C4-2B (cell line): ENCODE measurements at regions not wholly inside any gene's neighbourhood (a gene's known extent, or its start where the extent isn't known, plus 50 kb on each side); places are given as distances from the start of the nearest gene placed in this dataset.
"Not testable (repeated sequence)": the region's sequence is repeated elsewhere in the genome, so short reads cannot be mapped to it uniquely, and the experiment has no call there.

Experiments
- H3K27ac ChIP-seq: fragments of 450-650 bp; 2 replicates; pipeline ENCODE4 v1.5.1; 2017
- CTCF ChIP-seq: fragments of 450-650 bp; conservative IDR thresholded peaks from 2 replicates; pipeline ENCODE4 v1.5.1; 2017; ENCODE audit warnings: mild to moderate bottlenecking
- ZFX ChIP-seq: fragments of 450-650 bp; IDR thresholded peaks from 2 replicates; pipeline ENCODE4 v1.6.1; 2017

DNA sequence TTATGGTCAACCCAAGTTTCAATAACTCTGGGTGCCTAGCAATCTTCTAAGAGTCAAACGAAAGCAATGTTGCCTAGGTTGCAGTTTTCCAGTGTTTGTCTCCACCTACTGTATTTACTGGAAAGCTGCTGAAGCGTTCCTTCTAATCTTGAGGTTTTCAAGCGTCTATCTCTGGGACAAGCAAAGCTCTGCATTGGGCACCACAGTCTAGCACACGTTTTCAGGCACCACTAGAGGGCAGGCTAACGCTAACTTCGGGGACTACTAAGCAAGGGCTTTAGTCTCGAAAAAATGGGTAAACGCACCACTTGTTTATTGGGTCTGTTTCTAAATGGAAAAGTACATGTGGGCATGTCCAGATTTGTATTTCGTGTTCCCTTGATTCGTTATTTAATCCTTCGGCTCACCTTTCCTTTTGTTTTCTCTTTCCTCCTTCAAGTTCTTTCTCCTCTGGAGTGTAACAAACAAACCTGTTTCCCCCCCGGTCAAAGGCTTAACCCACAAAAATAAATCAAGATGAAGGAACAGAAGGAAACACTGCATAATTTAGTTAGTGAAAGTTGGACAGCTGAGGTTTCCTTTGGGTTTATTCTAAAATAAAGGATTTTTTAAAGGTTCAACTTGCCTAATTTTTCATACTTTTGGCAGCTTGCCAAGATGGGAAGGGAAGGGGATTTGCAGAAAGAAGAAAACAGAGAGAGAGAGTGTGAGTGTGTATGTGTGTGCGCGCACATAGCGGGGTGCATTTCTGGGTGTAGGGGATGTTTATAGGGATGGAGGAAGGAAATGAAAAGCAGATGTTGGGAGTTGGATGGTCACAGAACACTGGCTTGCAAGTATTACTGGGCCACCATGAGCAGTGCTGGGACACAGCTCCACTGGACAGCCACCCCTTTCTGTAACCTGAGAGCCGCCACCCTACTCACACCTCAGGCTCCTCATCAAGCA lies 348.3 kb downstream of the GOLGA6L6 start:
- not testable (repeated sequence) for H3K27ac ChIP-seq
- TF ChIP-seq CTCF = peak; percentile 96

- not testable (repeated sequence) for H3K27ac ChIP-seq
Measured at GRCh38 chr15:20191508-20192125, 350.0 kb downstream of the GOLGA6L6 start.

GRCh38 chr15:20188611-20189010 lies 353.0 kb downstream of the GOLGA6L6 start:
- not testable (repeated sequence) for H3K27ac ChIP-seq

DNA sequence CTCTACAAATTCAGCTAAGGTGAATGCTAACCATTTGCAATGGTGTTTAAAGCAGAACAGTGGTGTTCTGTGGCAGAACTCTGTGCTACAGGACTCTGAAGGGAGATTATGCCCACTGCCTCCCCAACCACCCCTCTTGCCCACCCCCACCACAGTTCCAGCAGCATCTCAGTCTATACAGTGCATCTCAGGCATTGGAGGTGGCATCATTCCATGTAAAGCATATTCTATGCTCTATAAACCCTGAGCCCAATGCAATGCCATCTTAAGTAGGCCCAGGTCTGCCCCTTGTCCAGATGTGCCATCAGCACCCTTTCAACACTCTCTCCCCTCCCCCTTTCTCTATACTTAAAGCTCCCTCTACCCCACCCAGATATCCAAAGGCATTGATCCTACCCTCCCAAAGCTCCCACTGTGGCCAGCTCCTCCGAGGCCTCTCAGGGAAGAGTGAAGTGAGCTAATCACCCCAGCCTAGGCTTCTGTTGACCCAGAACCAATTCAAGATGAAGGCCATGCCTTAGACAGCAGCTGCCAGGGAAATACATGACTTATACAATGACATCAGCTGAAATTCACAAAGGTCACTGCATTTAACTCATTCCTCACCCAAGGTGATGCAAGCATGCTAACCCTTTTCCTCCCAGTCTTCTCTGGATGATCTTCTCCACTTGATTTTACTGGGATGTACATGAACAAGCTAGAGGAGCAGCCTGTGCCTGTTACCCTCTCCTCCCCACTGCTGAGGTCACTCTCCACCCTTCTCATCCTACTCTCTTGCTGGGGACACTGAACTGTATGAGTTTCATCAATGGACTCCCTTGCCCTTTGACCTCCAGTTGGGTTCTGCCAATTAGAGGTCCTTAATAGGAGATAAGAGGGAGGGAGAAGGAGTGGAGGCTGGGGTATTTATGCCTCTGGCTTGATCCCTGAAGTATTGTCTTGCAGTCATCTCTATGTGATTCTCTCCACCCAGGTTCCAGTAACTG lies 353.9 kb downstream of the GOLGA6L6 start:
- H3K27ac ChIP-seq = not testable (repeated sequence)

- H3K27ac ChIP-seq = not testable (repeated sequence)
Measured at GRCh38 chr15:20184879-20185278, 356.7 kb downstream of the GOLGA6L6 start.

- not testable (repeated sequence) for H3K27ac ChIP-seq
Measured at GRCh38 chr15:20168221-20168620, 373.4 kb downstream of the GOLGA6L6 start.

DNA sequence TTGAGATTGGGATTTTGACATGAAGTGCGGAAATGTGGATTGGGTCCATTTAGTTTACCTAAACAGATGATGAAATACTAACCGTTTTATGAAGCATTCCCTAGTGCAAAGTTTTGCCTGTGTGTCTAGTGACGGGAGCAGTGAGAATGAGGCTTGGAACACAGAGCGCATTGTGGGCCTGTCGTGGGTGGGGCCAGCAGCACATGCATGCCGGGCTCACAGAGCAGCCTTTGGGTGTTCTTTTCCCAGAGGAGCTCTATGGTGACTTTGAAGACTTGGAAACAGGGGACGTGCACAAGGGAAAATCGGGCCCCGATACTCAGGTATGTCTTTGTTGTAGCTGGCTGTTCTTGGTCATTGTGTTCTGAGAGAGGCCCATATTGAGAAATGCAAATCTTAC lies 388.1 kb downstream of the GOLGA6L6 start:
- not testable (repeated sequence) for H3K27ac ChIP-seq

- not testable (repeated sequence) for H3K27ac ChIP-seq
Measured at GRCh38 chr15:20148679-20149078, 392.9 kb downstream of the GOLGA6L6 start.

DNA sequence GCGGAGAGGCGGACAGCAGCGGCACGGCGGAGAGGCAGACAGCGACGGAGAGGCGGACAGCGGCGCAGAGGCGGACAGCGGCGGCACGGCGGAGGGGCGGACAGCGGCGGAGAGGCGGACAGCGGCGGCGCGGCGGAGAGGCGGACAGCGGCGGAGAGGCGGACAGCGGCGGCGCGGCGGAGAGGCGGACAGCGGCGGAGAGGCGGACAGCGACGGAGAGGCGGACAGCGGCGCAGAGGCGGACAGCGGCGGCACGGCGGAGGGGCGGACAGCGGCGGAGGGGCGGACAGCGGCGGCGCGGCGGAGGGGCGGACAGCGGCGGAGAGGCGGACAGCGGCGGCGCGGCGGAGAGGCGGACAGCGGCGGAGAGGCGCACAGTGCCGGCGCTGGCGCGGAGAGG lies 393.6 kb downstream of the GOLGA6L6 start:
- H3K27ac ChIP-seq = not testable (repeated sequence)

GRCh38 chr15:20144333-20145036 lies 397.1 kb downstream of the GOLGA6L6 start:
- not testable (repeated sequence) for H3K27ac ChIP-seq

DNA sequence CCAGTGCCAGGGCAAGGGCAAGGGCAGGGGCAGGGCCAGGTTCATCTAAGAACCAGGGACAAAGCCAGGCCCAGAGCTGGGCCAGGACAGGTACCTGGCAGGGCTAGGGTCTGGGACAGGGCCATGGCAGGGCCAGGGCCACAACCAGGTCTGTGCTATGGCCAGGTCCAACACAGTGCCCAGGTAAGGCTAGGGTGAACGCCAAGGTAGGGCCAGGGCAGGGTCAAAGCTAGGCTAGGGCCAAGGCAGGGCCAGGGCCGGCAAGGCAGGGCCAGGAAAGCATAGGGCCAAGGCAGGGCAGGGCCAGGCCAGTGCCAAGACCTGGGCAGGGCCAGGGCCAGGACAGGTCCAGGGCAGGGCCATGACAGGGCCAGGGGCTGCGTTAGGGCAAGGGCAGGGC lies 398.7 kb downstream of the GOLGA6L6 start:
- H3K27ac ChIP-seq = not testable (repeated sequence)

DNA sequence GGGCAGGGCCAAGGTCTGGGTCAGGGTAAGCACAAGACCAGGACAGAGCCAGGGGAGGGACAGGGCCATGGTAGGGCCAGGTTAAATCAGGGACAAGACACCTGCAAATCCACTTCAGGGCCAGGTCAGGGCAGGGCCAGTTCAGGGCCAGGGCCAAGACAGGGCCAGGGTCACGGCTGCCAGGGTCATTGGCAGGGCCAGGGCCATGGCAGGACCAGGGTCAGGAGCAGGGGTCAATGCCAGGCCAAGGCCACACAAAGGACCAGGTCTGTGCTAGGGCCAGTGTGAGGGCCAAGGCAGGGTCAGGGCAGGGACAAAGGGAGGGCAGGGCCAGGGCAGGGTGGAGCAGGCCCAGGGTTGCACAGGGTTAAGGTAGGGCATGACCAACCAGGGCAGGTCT lies 399.2 kb downstream of the GOLGA6L6 start:
- H3K27ac ChIP-seq = not testable (repeated sequence)

DNA sequence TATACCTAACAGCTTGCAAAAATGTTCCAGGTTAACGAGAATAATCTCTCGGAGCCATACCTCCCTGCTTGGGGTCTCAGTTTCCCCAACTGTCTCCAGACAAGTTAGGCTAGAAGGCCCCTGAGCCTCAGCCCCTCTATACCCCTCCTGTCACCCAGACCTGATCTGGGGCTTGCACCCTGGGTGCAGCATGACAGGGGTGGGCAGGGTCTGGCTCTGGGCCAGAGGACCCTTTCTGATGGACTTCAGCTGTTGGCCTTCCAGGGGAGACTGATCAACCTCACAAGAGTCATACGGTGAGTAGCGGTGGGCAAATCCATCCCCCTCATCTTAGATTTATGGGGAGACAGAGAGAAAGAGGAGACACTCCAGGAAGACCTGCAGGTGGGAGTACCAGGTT lies 416.9 kb downstream of the GOLGA6L6 start:
- H3K27ac ChIP-seq = not testable (repeated sequence)

DNA sequence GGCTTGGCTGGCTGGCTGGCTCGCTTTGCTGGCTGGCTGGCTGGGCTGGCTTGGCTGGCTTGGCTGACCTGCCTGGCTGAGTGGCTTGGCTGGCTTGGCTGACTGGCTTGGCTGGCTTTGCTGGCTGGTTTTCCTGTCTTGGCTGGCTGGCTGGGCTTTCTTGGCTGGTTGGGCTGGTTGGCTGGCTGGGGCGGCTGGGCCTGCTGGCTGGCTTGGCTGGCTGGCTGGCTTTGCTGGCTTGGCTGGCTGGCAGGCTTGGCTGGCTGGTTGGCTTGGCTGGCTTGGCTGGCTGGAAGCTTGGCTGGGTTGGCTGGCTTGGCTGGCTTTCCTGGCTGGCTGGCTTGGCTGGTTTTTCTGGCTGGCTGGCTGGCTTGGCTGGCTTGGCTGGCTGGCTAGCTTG lies 435.6 kb downstream of the GOLGA6L6 start:
- H3K27ac ChIP-seq = no peak overlapping the region
- TF ChIP-seq ZFX (no peak), CTCF (no peak)

DNA sequence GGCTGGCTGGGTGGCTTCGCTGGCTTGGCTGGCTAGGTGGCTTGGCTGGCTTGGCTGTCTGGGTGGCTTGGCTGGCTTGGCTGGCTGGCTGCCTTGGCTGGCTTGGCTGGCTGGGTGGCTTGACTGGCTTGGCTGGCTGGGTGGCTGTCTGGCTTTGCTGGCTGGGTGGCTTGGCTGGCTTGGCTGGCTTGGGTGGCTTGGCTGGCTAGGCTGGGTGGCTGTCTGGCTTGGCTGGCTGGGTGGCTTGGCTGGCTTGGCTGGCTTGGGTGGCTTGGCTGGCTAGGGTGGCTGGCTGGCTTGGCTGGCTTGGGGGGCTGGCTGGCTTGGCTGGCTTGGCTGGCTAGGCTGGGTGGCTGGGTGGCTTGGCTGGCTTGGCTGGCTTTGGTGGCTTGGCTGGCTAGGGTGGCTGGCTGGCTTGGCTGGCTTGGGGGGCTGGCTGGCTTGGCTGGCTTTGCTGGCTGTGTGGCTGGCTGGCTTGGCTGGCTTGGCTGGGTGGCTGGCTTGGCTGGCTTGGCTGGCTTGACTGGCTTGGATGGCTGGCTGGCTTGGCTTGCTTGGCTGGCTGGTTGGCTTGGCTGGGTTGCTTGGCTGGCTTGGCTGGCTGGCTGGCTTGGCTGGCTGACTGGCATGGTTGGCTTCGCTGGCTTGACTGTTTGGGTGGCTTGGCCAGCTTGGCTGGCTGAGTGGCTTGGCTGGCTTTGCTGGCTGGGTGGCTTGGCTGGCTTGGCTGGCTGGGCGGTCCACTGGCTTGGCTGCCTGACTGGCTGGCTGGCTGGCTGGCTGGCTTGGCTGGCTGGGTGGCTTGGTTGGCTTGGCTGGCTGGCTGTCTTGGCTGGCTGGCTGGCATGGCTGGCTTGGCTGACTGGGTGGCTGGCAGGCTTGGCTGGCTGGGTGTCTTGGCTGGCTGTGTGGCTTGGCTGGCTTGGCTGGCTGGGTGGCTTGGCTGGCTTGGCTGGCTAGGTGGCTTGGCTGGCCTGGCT lies 436.3 kb downstream of the GOLGA6L6 start:
- not testable (repeated sequence) for H3K27ac ChIP-seq

GRCh38 chr15:20104551-20104950 lies 437.0 kb downstream of the GOLGA6L6 start:
- not testable (repeated sequence) for H3K27ac ChIP-seq

- H3K27ac ChIP-seq = not testable (repeated sequence)
Measured at GRCh38 chr15:20102862-20103261, 438.7 kb downstream of the GOLGA6L6 start.
